Smooth muscle cell (in vitro differentiated cells): ENCODE measurements at regions not wholly inside any gene's neighbourhood (a gene's known extent, or its start where the extent isn't known, plus 50 kb on each side); places are given as distances from the start of the nearest gene placed in this dataset.

ENCODE experiments used
- DNase-seq: peaks from one replicate; lab custom pipeline; 2025; ENCODE audit not compliant: unreplicated experiment; lab: John Stamatoyannopoulos, UW
- H2AFZ ChIP-seq: fragments of 200-600 bp; sonication (generic); 2 replicates; pipeline ENCODE4 v1.6.0; 2016; ENCODE audit warnings: antibody characterized with exemption, low read depth, mild to moderate bottlenecking
- H3F3A ChIP-seq: fragments of 200-600 bp; sonication (generic); 2 replicates; pipeline ENCODE4 v1.6.0; 2017; ENCODE audit warnings: antibody characterized with exemption, low read depth
- H3K27ac ChIP-seq: fragments of 200-600 bp; sonication (generic); 2 replicates; pipeline ENCODE4 v1.5.1; 2016; ENCODE audit warnings: low read depth, mild to moderate bottlenecking
- H3K27me3 ChIP-seq: fragments of 200-600 bp; sonication (generic); 2 replicates; pipeline ENCODE4 v1.6.1; 2016; ENCODE audit warnings: low read depth, mild to moderate bottlenecking
- H3K36me3 ChIP-seq: fragments of 200-600 bp; sonication (generic); 2 replicates; pipeline ENCODE4 v1.5.1; 2016; ENCODE audit warnings: low read depth
- H3K4me1 ChIP-seq: fragments of 200-600 bp; sonication (generic); 2 replicates; pipeline ENCODE4 v1.5.1; 2016; ENCODE audit warnings: low read depth
- H3K4me2 ChIP-seq: fragments of 200-600 bp; sonication (generic); 2 replicates; pipeline ENCODE4 v1.6.0; 2016; ENCODE audit warnings: mild to moderate bottlenecking
- H3K4me3 ChIP-seq: fragments of 200-600 bp; sonication (generic); 2 replicates; pipeline ENCODE4 v1.5.1; 2016; ENCODE audit warnings: mild to moderate bottlenecking
- H3K79me2 ChIP-seq: fragments of 200-600 bp; sonication (generic); 2 replicates; pipeline ENCODE4 v1.6.0; 2016; ENCODE audit warnings: low read depth, mild to moderate bottlenecking
- H3K9ac ChIP-seq: fragments of 200-600 bp; sonication (generic); 2 replicates; pipeline ENCODE4 v1.6.0; 2016; ENCODE audit warnings: low read depth
- H3K9me3 ChIP-seq: fragments of 200-600 bp; sonication (generic); replicated peaks from 2 replicates; pipeline ENCODE4 v1.5.1; 2016; ENCODE audit warnings: low read depth
- H4K20me1 ChIP-seq: fragments of 200-600 bp; sonication (generic); 2 replicates; pipeline ENCODE4 v1.6.0; 2016; ENCODE audit warnings: low read depth
- CTCF ChIP-seq: fragments of 200-600 bp; sonication (generic); IDR thresholded peaks from 2 replicates; pipeline ENCODE4 v1.5.1; 2017; ENCODE audit warnings: borderline replicate concordance, mild to moderate bottlenecking, antibody characterized with exemption; ENCODE audit not compliant: insufficient read depth, poor library complexity, severe bottlenecking
- WGBS: methylation state at CpG from one replicate; pipeline ENCODE4 v1.1.7; 2016; ENCODE audit warnings: low lambda C conversion rate; 5-methylcytosine and 5-hydroxymethylcytosine counted together

- 83% methylated on average over 4 of the region's 4 CpGs for WGBS
- Histone ChIP-seq H3K27me3 (no peaks in the 10 kb centered on the region), H3K36me3 (no peaks in the 10 kb centered on the region)
Observed at GRCh38 chr7:37524056-37524455, 75.4 kb upstream of the ELMO1 start.

GRCh38 chr7:37524797-37525196 is 76.1 kb upstream of the ELMO1 start:
- H3F3A ChIP-seq: no peaks in the 10 kb centered on the region
- no peak overlapping the region for H3K27ac ChIP-seq
- H3K27me3 ChIP-seq: no peaks in the 10 kb centered on the region
- H3K79me2 ChIP-seq: no peaks in the 10 kb centered on the region
- no peaks in the 10 kb centered on the region for H3K9me3 ChIP-seq
- no peak overlapping the region for H2AFZ ChIP-seq
- H3K4me1 ChIP-seq: no peaks in the 10 kb centered on the region
- 75% methylated on average over 2 of the region's 2 CpGs for WGBS
- no peaks in the 10 kb centered on the region for H4K20me1 ChIP-seq
- DNase-seq: no peak
- H3K36me3 ChIP-seq: no peaks in the 10 kb centered on the region
- TF ChIP-seq CTCF: no peak
- no peak overlapping the region for H3K4me3 ChIP-seq
- H3K4me2 ChIP-seq: no peak overlapping the region
- no peak overlapping the region for H3K9ac ChIP-seq

More at GRCh38 chr7:37524056-37524455, 75.4 kb upstream of the ELMO1 start:
- Histone ChIP-seq H4K20me1 (no peaks in the 10 kb centered on the region), H3K9me3 (no peaks in the 10 kb centered on the region), H3K79me2 (no peaks in the 10 kb centered on the region), H3K4me3 (no peak overlapping the region), H3K9ac (no peak overlapping the region), H3K4me2 (no peak overlapping the region), H2AFZ (no peak overlapping the region), H3K27ac (no peak overlapping the region), H3F3A (no peaks in the 10 kb centered on the region), H3K4me1 (no peaks in the 10 kb centered on the region)
- TF ChIP-seq CTCF: no peak
- DNase-seq: no peak

GRCh38 chr7:37526623-37527022 is 78.0 kb upstream of the ELMO1 start:
- no peak for TF ChIP-seq CTCF
- Histone ChIP-seq H2AFZ (no peak overlapping the region), H3K9me3 (no peaks in the 10 kb centered on the region), H3K4me3 (no peak overlapping the region), H3K79me2 (no peaks in the 10 kb centered on the region), H4K20me1 (no peaks in the 10 kb centered on the region), H3K36me3 (no peaks in the 10 kb centered on the region), H3K9ac (no peak overlapping the region), H3K27ac (no peak overlapping the region), H3K27me3 (no peaks in the 10 kb centered on the region), H3K4me1 (no peaks in the 10 kb centered on the region), H3F3A (no peaks in the 10 kb centered on the region), H3K4me2 (no peak overlapping the region)
- DNase-seq: no peak
- 62% methylated on average over 4 of the region's 4 CpGs for WGBS

- Histone ChIP-seq H2AFZ (no peak overlapping the region), H3K4me3 (no peak overlapping the region), H4K20me1 (no peaks in the 10 kb centered on the region), H3K9ac (no peak overlapping the region), H3F3A (no peaks in the 10 kb centered on the region), H3K79me2 (no peaks in the 10 kb centered on the region), H3K4me1 (no peaks in the 10 kb centered on the region), H3K9me3 (no peaks in the 10 kb centered on the region), H3K36me3 (no peaks in the 10 kb centered on the region), H3K27me3 (no peaks in the 10 kb centered on the region), H3K4me2 (no peak overlapping the region), H3K27ac (no peak overlapping the region)
- DNase-seq: no peak
- TF ChIP-seq CTCF: no peak
- WGBS: 91% methylated on average over 4 of the region's 4 CpGs
Observed at GRCh38 chr7:37527109-37527508, 78.4 kb upstream of the ELMO1 start.
